Neural progenitor cell (in vitro differentiated cells): ENCODE measurements at regions not wholly inside any gene's neighbourhood (a gene's known extent, or its start where the extent isn't known, plus 50 kb on each side); places are given as distances from the start of the nearest gene placed in this dataset.

ENCODE experiments used
- EZH2 ChIP-seq: fragments of 200-600 bp; sonication (generic); IDR thresholded peaks from 2 replicates; pipeline ENCODE4 v1.6.1; 2017; ENCODE audit warnings: antibody characterized with exemption, mild to moderate bottlenecking, moderate library complexity
- EZH2phosphoT487 ChIP-seq: fragments of 200-600 bp; sonication (generic); IDR thresholded peaks from 2 replicates; pipeline ENCODE4 v1.6.1; 2017; ENCODE audit warnings: antibody characterized with exemption
- TF ChIP-seq, protein P1 (sequence below): fragments of 200-600 bp; sonication (generic); IDR thresholded peaks from 2 replicates; pipeline ENCODE4 v1.5.1; 2017; ENCODE audit warnings: antibody characterized with exemption, mild to moderate bottlenecking

- TF ChIP-seq EZH2 (no peak), EZH2phosphoT487 (no peak)
- TF ChIP-seq, protein P1, sequence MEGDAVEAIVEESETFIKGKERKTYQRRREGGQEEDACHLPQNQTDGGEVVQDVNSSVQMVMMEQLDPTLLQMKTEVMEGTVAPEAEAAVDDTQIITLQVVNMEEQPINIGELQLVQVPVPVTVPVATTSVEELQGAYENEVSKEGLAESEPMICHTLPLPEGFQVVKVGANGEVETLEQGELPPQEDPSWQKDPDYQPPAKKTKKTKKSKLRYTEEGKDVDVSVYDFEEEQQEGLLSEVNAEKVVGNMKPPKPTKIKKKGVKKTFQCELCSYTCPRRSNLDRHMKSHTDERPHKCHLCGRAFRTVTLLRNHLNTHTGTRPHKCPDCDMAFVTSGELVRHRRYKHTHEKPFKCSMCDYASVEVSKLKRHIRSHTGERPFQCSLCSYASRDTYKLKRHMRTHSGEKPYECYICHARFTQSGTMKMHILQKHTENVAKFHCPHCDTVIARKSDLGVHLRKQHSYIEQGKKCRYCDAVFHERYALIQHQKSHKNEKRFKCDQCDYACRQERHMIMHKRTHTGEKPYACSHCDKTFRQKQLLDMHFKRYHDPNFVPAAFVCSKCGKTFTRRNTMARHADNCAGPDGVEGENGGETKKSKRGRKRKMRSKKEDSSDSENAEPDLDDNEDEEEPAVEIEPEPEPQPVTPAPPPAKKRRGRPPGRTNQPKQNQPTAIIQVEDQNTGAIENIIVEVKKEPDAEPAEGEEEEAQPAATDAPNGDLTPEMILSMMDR: no peak
These were observed 79.2 kb upstream of the CIBAR2 start for GRCh38 chr16:85191341-85191965.
